Upper lobe of left lung (tissue), 4 donors: ENCODE measurements at regions not wholly inside any gene's neighbourhood (a gene's known extent, or its start where the extent isn't known, plus 50 kb on each side); places are given as distances from the start of the nearest gene placed in this dataset.

Experiments
- POLR2A ChIP-seq, 4 donors: fragments of 450-650 bp; IDR thresholded peaks; one replicate each; pipeline ENCODE4 v1.5.1; 2016 to 2017; ENCODE audit warnings: antibody characterized with exemption in 4 of 4, mild to moderate bottlenecking in 2 of 4
- POLR2AphosphoS5 ChIP-seq, 2 donors: sonication (generic); formaldehyde crosslinking; IDR thresholded peaks; one replicate each; pipeline ENCODE4 v1.5.1; 2017; ENCODE audit warnings: antibody characterized with exemption in 2 of 2

DNA sequence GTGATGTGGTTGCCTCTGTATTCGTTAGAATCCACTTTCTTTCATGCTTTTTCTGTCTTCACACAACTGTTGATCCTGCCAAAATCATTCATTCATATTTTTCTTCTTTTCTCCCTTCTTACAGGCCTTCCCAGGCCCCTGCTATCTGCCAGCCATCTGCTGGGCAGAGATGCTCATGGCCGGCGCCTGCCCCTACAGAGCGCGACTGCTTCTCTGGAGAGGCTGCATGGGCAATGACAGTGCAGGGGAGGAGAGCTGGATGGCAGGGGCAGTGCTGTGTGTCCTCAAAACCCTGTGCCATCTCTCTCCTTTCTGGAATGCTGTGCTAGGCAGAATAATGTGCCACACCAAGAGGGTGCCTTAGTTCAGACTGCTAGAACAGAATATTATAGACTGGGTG is 125.2 kb downstream of the INHBB start:
- TF ChIP-seq POLR2A (IDR thresholded peaks at IDR 0.05) (no peak), POLR2AphosphoS5 (IDR thresholded peaks at IDR 0.05) (no peak)
